Stimulated activated CD8-positive, alpha-beta memory T cell treated with anti-CD3 and anti-CD28 coated beads, Interleukin-12 subunit alpha, Interleukin-12 subunit beta, amount 100 ng/mL, for 24 hours (primary cell): ENCODE measurements at regions not wholly inside any gene's neighbourhood (a gene's known extent, or its start where the extent isn't known, plus 50 kb on each side); places are given as distances from the start of the nearest gene placed in this dataset.

Experiments
- DNase-seq: peaks from one replicate; pipeline ENCODE4 v3.0.0-alpha.2; 2020; ENCODE audit errors: extremely low read depth

- DNase-seq, result no peak
Observed at GRCh38 chr7:52150952-52151351, 834.3 kb upstream of the COBL start.

GRCh38 chr7:52146871-52147634, 830.4 kb upstream of the COBL start:
- DNase-seq, result no peak

DNA sequence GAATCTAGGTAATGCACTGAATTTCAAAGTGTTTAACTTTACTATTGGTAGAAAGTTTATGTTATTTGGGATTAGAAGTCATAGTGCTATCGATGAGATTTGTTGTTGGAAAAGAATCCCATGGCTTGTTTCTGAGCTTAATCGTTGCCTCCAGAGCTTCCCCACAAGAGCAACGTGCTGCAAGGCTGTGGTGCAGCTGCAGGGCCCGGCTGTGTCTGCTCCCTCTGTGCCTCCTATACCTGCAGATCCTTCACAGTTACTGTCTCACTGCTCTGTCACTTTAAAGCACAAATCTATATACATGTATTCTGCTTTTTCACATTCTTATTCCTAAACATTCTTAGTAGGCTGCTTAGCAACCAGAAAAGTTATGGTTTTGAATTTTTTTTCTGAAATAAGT, 826.6 kb upstream of the COBL start:
- no peak for DNase-seq

GRCh38 chr7:52140851-52141250, 824.2 kb upstream of the COBL start:
- DNase-seq, result no peak

GRCh38 chr7:52135403-52135802, 818.8 kb upstream of the COBL start:
- no peak for DNase-seq

- no peak for DNase-seq
Observed at GRCh38 chr7:52129278-52129677, 812.7 kb upstream of the COBL start.

GRCh38 chr7:52120912-52121311, 804.3 kb upstream of the COBL start:
- DNase-seq, result no peak

DNA sequence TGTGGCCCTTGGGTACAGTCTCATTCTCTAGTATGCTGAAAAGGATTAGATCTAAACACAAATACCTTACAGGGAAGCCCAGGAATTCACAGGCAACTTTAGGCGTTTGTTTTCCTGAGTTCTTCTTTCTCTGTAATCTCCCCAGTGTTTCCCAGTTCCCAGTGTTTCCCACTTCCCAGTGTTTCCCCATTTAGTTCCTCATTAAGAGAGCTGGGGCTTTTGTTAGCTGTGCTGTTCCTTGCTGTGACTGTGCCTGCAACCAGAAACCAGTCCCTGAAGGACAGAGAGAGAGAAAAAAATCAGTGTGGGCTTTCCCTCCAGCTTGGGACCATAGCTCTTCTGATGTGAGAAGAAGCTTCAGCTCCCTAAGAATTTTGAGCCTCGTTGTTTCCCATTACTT, 802.9 kb upstream of the COBL start:
- no peak for DNase-seq

DNA sequence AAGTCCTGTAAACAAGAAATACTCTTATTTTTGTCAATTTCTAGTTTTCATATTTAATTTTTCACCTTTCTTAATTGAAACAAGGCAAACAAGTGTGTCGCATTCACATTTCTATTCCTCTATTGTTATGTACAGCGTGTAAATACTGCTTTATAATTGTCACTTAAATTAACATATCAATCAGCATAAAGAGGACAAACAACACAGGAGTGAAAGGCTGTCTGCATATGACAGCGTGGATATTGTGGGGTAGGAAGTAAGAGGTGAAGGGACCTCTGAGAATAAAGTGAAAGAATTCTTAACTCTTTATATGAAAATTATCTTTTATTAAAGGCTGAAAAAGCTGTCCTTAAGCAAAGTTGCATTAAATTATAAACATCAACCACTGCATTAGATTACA, 797.9 kb upstream of the COBL start:
- no peak for DNase-seq

GRCh38 chr7:52114056-52114455, 797.4 kb upstream of the COBL start:
- no peak for DNase-seq

GRCh38 chr7:52107355-52107754, 790.7 kb upstream of the COBL start:
- no peak for DNase-seq

GRCh38 chr7:52095861-52096260, 779.3 kb upstream of the COBL start:
- DNase-seq, result no peak

- DNase-seq, result no peak
Observed at GRCh38 chr7:52091996-52092395, 775.4 kb upstream of the COBL start.

DNA sequence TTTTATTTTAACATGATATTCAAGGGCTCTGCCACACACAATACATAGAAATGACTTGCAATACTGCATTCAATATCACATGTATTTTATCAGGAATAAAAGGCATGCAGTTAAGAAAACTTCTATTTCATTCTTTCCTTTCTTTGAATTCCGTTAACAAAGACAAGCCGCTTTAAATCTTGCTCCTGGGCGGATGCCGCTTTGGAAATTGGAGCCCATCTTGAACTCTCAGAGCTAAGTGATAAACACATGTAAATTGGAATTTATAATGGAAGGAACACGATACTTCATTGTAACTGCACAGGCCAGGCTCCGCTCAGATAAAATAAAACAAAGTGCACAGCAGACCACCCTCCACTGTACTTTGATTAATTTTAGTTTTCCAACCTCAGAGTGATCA, 774.5 kb upstream of the COBL start:
- DNase-seq, result no peak

DNA sequence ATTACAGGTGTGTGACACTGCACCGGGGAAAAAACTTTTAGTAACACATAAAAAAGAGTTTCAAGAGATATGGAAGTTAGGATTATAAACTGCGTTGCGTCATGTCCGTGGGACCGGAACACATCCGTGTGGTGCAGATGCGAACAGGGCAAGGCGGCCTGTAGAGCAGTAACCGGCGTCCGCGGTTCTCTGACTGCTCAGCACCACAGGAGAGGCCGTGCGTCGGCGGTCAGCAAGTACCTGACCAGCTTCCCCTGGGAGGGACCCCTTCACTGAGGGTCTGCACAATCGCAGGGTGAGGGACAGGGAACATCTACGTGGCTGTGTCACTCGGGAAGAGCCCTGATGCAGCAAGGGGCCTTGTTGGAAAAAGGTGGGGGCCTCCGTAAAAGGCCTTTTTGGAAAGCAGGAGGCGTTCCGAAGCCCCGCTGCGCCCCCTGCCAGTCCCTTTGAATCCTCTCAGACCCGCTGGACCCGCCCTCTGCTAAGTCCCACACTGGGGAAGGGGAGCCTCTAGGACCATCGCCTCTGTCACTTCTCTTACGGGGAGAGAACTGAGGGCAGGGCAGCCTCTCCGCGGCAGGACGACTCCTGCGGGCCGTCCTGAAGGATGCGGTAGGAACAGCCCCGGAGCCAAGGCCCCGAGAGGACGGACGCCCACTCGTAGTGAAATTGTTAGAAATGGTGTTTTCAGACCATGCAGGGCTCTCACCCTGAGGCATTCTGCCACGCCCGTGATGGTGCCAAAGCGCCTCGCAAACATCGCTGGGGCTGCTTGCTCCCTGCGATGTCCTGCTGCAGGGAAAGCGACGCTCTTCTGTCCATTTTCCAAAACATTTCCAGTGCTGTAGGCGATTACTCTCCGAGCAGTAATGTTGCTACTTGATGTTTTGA, 771.6 kb upstream of the COBL start:
- no peak for DNase-seq

DNA sequence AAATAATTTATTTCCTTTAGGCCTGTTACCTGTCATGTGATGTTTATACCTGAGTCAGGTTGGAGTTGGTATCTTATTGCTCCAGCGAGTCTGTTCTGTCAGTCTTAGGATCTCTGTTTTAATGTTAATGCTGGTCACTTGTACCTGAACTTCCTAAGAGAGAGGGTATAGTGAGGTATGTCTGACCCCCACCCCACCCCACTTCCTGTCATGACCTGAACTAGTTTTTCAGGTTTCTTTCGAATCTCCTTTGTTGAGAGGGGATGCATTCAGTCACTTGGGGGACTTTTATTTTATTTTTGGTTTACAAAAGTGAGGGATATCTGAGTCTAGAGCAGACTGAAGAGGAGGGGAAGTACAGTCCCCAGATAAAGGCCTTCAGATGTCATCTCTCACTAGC, 769.0 kb upstream of the COBL start:
- DNase-seq, result no peak

- no peak for DNase-seq
Observed at GRCh38 chr7:52080493-52080892, 763.9 kb upstream of the COBL start.

DNA sequence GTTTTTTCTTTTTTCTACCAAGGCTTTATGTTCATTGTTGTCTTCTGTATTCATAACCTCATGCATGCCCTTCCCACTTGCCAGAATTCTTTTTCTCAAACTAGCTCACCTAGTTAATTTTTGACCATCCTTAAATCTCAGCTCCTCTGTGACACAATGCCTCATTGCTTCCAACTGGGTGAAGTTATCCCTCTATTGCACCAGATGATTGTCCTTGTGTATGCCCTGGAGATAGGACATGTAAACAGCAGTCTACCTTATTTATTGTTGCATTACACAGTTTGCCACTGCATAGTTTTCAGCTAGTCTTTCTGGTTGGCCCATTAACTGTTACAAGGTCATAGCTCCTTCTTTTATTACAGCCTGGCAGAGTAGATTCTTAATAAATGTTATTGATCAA, 763.1 kb upstream of the COBL start:
- DNase-seq, result no peak

- no peak for DNase-seq
Observed at GRCh38 chr7:52077571-52077970, 761.0 kb upstream of the COBL start.

DNA sequence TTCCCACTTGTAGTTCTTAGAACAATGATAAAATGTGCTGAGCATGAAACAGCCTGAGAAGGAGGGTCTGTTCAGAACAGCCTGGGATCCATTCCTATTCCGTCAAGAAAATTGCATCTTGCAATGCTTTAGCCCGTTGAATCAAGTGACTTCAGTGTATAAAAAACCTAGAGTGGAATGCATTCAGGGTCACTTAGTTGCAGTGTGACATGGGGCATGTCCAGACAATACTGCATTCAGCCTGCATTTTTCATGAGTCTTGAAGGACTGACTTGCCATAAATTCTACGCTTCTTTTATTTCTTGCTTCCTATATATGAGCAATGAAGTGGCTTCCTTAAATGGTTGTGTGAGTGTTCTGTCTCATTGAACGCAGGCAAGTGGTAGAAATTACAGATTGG, 758.3 kb upstream of the COBL start:
- no peak for DNase-seq

- DNase-seq, result no peak
Observed at GRCh38 chr7:52074071-52074470, 757.5 kb upstream of the COBL start.

- no peak for DNase-seq
Observed at GRCh38 chr7:52071744-52072143, 755.1 kb upstream of the COBL start.

DNA sequence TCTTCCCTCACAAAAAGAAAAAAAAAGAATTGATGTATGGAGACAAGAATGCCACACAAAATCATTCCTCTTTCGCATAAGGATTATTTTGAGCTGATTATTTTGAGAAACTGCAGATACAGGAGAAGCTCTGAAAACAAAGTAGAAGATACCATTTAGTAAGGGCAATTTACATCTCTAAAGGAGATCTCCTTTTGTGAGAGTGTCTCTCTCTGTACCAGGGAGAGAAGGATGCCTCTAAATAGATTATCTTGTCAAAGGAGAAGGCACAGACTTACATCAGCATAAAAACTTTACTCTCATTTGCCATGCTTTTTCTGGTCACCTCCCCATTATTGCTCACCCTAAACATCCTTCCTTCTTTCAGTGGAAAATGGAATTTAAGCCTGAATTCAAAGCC, 747.9 kb upstream of the COBL start:
- DNase-seq, result no peak
